ENCODE measurements at regions not wholly inside any gene's neighbourhood (a gene's known extent, or its start where the extent isn't known, plus 50 kb on each side); places are given as distances from the start of the nearest gene placed in this dataset.

- Mint-ChIP-seq H3K27me3 (ENCODE audit: insufficient read depth) (peaks cover 57% of the 10 kb centered on the region), H3K27ac (no peak overlapping the region), H3K9me3 (no peaks in the 10 kb centered on the region), H3K36me3 (ENCODE audit: low read depth) (no peaks in the 10 kb centered on the region), H3K4me3 (no peak overlapping the region), H3K4me1 (peaks cover 23% of the 10 kb centered on the region)
- Histone ChIP-seq H3K9ac (ENCODE audit: extremely low read depth, low read length, poor library complexity, severe bottlenecking) (no peak overlapping the region), H3K4me1 (ENCODE audit: control insufficient read depth, insufficient read depth, low read length) (no peaks in the 10 kb centered on the region), H3K4me3 (ENCODE audit: low read length) (no peak overlapping the region), H3K27me3 (ENCODE audit: control insufficient read depth, insufficient read depth, low read length, poor library complexity, severe bottlenecking) (peaks cover 64% of the 10 kb centered on the region), H3K27ac (ENCODE audit: low read depth, low read length) (no peak overlapping the region), H3K36me3 (ENCODE audit: control insufficient read depth, insufficient read depth, low read length) (no peaks in the 10 kb centered on the region), H3K9me3 (ENCODE audit: control insufficient read depth, low read length) (no peaks in the 10 kb centered on the region)
- WGBS, 2 experiments (ENCODE audit: insufficient coverage in 1 of 2, insufficient read length in 1 of 2) = 91 to 92% methylated on average over 9 to 11 of the region's 11 CpGs
- TF ChIP-seq CTCF (conservative IDR thresholded peaks at IDR 0.05) = no peak
- DNase-seq = no peak
Measured at GRCh38 chr13:22079961-22080360, 409.1 kb downstream of the FGF9 start.

- H3K4me3 ChIP-seq (ENCODE audit: low read length) = no peak overlapping the region
- peaks cover 66% of the 10 kb centered on the region for H3K27me3 Mint-ChIP-seq (ENCODE audit: insufficient read depth)
- H3K36me3 ChIP-seq (ENCODE audit: control insufficient read depth, insufficient read depth, low read length) = no peaks in the 10 kb centered on the region
- no peak overlapping the region for H3K4me3 Mint-ChIP-seq
- H3K9ac ChIP-seq (ENCODE audit: extremely low read depth, low read length, poor library complexity, severe bottlenecking) = no peak overlapping the region
- H3K4me1 ChIP-seq (ENCODE audit: control insufficient read depth, insufficient read depth, low read length) = no peaks in the 10 kb centered on the region
- no peaks in the 10 kb centered on the region for H3K9me3 ChIP-seq (ENCODE audit: control insufficient read depth, low read length)
- peaks cover 23% of the 10 kb centered on the region for H3K4me1 Mint-ChIP-seq
- DNase-seq = no peak
- no peaks in the 10 kb centered on the region for H3K9me3 Mint-ChIP-seq
- peaks cover 73% of the 10 kb centered on the region for H3K27me3 ChIP-seq (ENCODE audit: control insufficient read depth, insufficient read depth, low read length, poor library complexity, severe bottlenecking)
- H3K27ac Mint-ChIP-seq = no peak overlapping the region
- WGBS, 2 experiments (ENCODE audit: insufficient coverage in 1 of 2, insufficient read length in 1 of 2) = 76% methylated on average over 2 of the region's 2 CpGs; no CpG with 5 or more reads in 1 of the 2 experiments
- TF ChIP-seq CTCF (conservative IDR thresholded peaks at IDR 0.05) = no peak
- no peaks in the 10 kb centered on the region for H3K36me3 Mint-ChIP-seq (ENCODE audit: low read depth)
- no peak overlapping the region for H3K27ac ChIP-seq (ENCODE audit: low read depth, low read length)
Measured at GRCh38 chr13:22080832-22081231, 410.0 kb downstream of the FGF9 start.

GRCh38 chr13:22081430-22081829 is 410.6 kb downstream of the FGF9 start:
- no peaks in the 10 kb centered on the region for H3K9me3 Mint-ChIP-seq

More at GRCh38 chr13:22081430-22081829, 410.6 kb downstream of the FGF9 start:
- WGBS, 2 experiments (ENCODE audit: insufficient coverage in 1 of 2, insufficient read length in 1 of 2) = 87 to 94% methylated on average over 4 to 6 of the region's 6 CpGs
- H3K4me3 Mint-ChIP-seq = no peak overlapping the region
- Histone ChIP-seq H3K36me3 (ENCODE audit: control insufficient read depth, insufficient read depth, low read length) (no peaks in the 10 kb centered on the region), H3K9me3 (ENCODE audit: control insufficient read depth, low read length) (no peaks in the 10 kb centered on the region), H3K27ac (ENCODE audit: low read depth, low read length) (no peak overlapping the region), H3K4me3 (ENCODE audit: low read length) (no peak overlapping the region), H3K27me3 (ENCODE audit: control insufficient read depth, insufficient read depth, low read length, poor library complexity, severe bottlenecking) (peaks cover 79% of the 10 kb centered on the region), H3K9ac (ENCODE audit: extremely low read depth, low read length, poor library complexity, severe bottlenecking) (no peak overlapping the region), H3K4me1 (ENCODE audit: control insufficient read depth, insufficient read depth, low read length) (no peaks in the 10 kb centered on the region)
- H3K36me3 Mint-ChIP-seq (ENCODE audit: low read depth) = no peaks in the 10 kb centered on the region
- peaks cover 20% of the 10 kb centered on the region for H3K4me1 Mint-ChIP-seq
- no peak overlapping the region for H3K27ac Mint-ChIP-seq
- H3K27me3 Mint-ChIP-seq (ENCODE audit: insufficient read depth) = peaks cover 71% of the 10 kb centered on the region
- no peak for DNase-seq
- no peak for TF ChIP-seq CTCF (conservative IDR thresholded peaks at IDR 0.05)
